GM12864 (cell line): ENCODE measurements at regions not wholly inside any gene's neighbourhood (a gene's known extent, or its start where the extent isn't known, plus 50 kb on each side); places are given as distances from the start of the nearest gene placed in this dataset.

Experiments
- DNase-seq: peaks from one replicate; pipeline ENCODE4 v3.0.0-alpha.2; 2011; ENCODE audit warnings: low read depth
- H3K4me3 ChIP-seq: 2 replicates; pipeline ENCODE4 v1.5.1; 2011; ENCODE audit warnings: mild to moderate bottlenecking, low read depth, low read length, control low read depth
- CTCF ChIP-seq: IDR thresholded peaks from 2 replicates; pipeline ENCODE4 v1.5.1; 2011; ENCODE audit warnings: low read depth, mild to moderate bottlenecking, moderate library complexity, low read length, control low read depth, inconsistent platforms; ENCODE audit errors: missing control alignments

- DNase-seq: no peak
- no peak for TF ChIP-seq CTCF
- H3K4me3 ChIP-seq: no peak overlapping the region
These were observed 1010.9 kb upstream of the NXPH2 start for GRCh38 chr2:139790807-139791752.

- no peak overlapping the region for H3K4me3 ChIP-seq
- DNase-seq: no peak
- TF ChIP-seq CTCF: no peak
These were observed 1009.9 kb upstream of the NXPH2 start for GRCh38 chr2:139790136-139790535.

GRCh38 chr2:139778732-139779131 lies 998.5 kb upstream of the NXPH2 start:
- no peak for DNase-seq
- TF ChIP-seq CTCF: no peak
- H3K4me3 ChIP-seq: no peak overlapping the region

GRCh38 chr2:139773720-139774277 lies 993.6 kb upstream of the NXPH2 start:
- no peak for TF ChIP-seq CTCF
- DNase-seq: no peak
- H3K4me3 ChIP-seq: no peak overlapping the region

GRCh38 chr2:139769633-139770032 lies 989.4 kb upstream of the NXPH2 start:
- H3K4me3 ChIP-seq: no peak overlapping the region
- TF ChIP-seq CTCF: no peak
- DNase-seq: no peak

GRCh38 chr2:139763705-139764104 lies 983.5 kb upstream of the NXPH2 start:
- no peak overlapping the region for H3K4me3 ChIP-seq
- TF ChIP-seq CTCF: no peak

GRCh38 chr2:139759000-139759505 lies 978.9 kb upstream of the NXPH2 start:
- H3K4me3 ChIP-seq: no peak overlapping the region
- no peak for DNase-seq
- no peak for TF ChIP-seq CTCF

More at GRCh38 chr2:139763705-139764104, 983.5 kb upstream of the NXPH2 start:
- no peak for DNase-seq
